ENCODE measurements at regions not wholly inside any gene's neighbourhood (a gene's known extent, or its start where the extent isn't known, plus 50 kb on each side); places are given as distances from the start of the nearest gene placed in this dataset.
"Not testable (repeated sequence)": the region's sequence is repeated elsewhere in the genome, so short reads cannot be mapped to it uniquely, and the experiment has no call there.

- TF ChIP-seq EP300 (IDR thresholded peaks at IDR 0.05) (no peak), CTCF (IDR thresholded peaks at IDR 0.05) (no peak), POLR2AphosphoS5 (IDR thresholded peaks at IDR 0.05) (no peak), POLR2A (IDR thresholded peaks at IDR 0.05) (no peak)
- DNase-seq, result no peak
- intact Hi-C loops (cut with DNase I; ENCODE audit: low total_unique reads), result no loop called here
- Histone ChIP-seq H3K27ac (no peak overlapping the region), H3K36me3 (no peaks in the 10 kb centered on the region), H3K9me3 (no peaks in the 10 kb centered on the region), H3K27me3 (no peaks in the 10 kb centered on the region), H3K4me1 (no peaks in the 10 kb centered on the region), H3K4me3 (no peak overlapping the region)
- 71 to 85% (median 80%) methylated on average over 2 of the region's 2 CpGs for WGBS, 5 donors
Measured at GRCh38 chr10:3654496-3654895, 130.5 kb downstream of the KLF6 start.

- intact Hi-C loops (cut with DNase I; ENCODE audit: low total_unique reads); H3K36me3 ChIP-seq; H3K27me3 ChIP-seq; DNase-seq; H3K27ac ChIP-seq; H3K9me3 ChIP-seq; H3K4me1 ChIP-seq: not testable (repeated sequence)
- 69 to 96% (median 86%) methylated on average over 2 of the region's 2 CpGs for WGBS, 5 donors
- peak overlapping the region in 2 of 4 donors; percentile 13 to 21 for H3K4me3 ChIP-seq
Measured at GRCh38 chr10:3653303-3653702, 131.7 kb downstream of the KLF6 start.

- Histone ChIP-seq H3K4me1 (no peaks in the 10 kb centered on the region), H3K27ac (no peak overlapping the region), H3K27me3 (no peaks in the 10 kb centered on the region), H3K36me3 (no peaks in the 10 kb centered on the region), H3K9me3 (no peaks in the 10 kb centered on the region), H3K4me3 (peak overlapping the region in 2 of 4 donors; percentile 13 to 21)
- peak in 1 of 2 donors; percentile 45 for DNase-seq
- no peak for TF ChIP-seq POLR2AphosphoS5 (IDR thresholded peaks at IDR 0.05)
- no peak for TF ChIP-seq POLR2A (IDR thresholded peaks at IDR 0.05)
- TF ChIP-seq CTCF (IDR thresholded peaks at IDR 0.05), result no peak
- no peak for TF ChIP-seq EP300 (IDR thresholded peaks at IDR 0.05)
- intact Hi-C loops (cut with DNase I; ENCODE audit: low total_unique reads), result no loop called here
- 57 to 62% (median 61%) methylated on average over 13 of the region's 13 CpGs for WGBS, 5 donors
Measured at GRCh38 chr10:3652886-3653285, 132.1 kb downstream of the KLF6 start.

- H3K27ac ChIP-seq, result no peak overlapping the region
- intact Hi-C loops (cut with DNase I; ENCODE audit: low total_unique reads), result no loop called here
- H3K4me3 ChIP-seq, result no peak overlapping the region
- WGBS, 5 donors, result 93 to 97% (median 96%) methylated on average over 4 to 6 of the region's 6 CpGs
- no peaks in the 10 kb centered on the region for H3K27me3 ChIP-seq
- no peak for TF ChIP-seq POLR2AphosphoS5 (IDR thresholded peaks at IDR 0.05)
- TF ChIP-seq CTCF (IDR thresholded peaks at IDR 0.05), result no peak
- no peak for TF ChIP-seq EP300 (IDR thresholded peaks at IDR 0.05)
- TF ChIP-seq POLR2A (IDR thresholded peaks at IDR 0.05), result no peak
- no peaks in the 10 kb centered on the region for H3K9me3 ChIP-seq
- H3K36me3 ChIP-seq, result no peaks in the 10 kb centered on the region
- DNase-seq, result no peak
- no peaks in the 10 kb centered on the region for H3K4me1 ChIP-seq
Measured at GRCh38 chr10:3651969-3652653, 132.9 kb downstream of the KLF6 start.

GRCh38 chr10:3648576-3648975, 136.4 kb downstream of the KLF6 start:
- H3K4me1 ChIP-seq, result no peaks in the 10 kb centered on the region
- no peaks in the 10 kb centered on the region for H3K9me3 ChIP-seq
- H3K27ac ChIP-seq, result no peak overlapping the region
- no peak for TF ChIP-seq POLR2A (IDR thresholded peaks at IDR 0.05)
- no peak overlapping the region for H3K4me3 ChIP-seq
- no peak for DNase-seq
- intact Hi-C loops (cut with DNase I; ENCODE audit: low total_unique reads), result no loop called here
- 86 to 94% (median 88%) methylated on average over 6 of the region's 6 CpGs for WGBS, 5 donors
- no peaks in the 10 kb centered on the region for H3K27me3 ChIP-seq
- H3K36me3 ChIP-seq, result no peaks in the 10 kb centered on the region

All from stomach (tissue), 8 donors.